Stomach (tissue), 4 donors: ENCODE measurements at regions not wholly inside any gene's neighbourhood (a gene's known extent, or its start where the extent isn't known, plus 50 kb on each side); places are given as distances from the start of the nearest gene placed in this dataset.

ENCODE experiments used
- CTCF ChIP-seq, 7 experiments: fragments of 450-650 bp in 4 of 7; fragments of 200-600 bp in 3 of 7; sonication (generic) in 3 of 7; IDR thresholded peaks; one replicate each; pipeline ENCODE4 v1.5.1; 2016 to 2019; ENCODE audit warnings: antibody characterized with exemption in 7 of 7, control low read depth in 2 of 7, mild to moderate bottlenecking in 1 of 7
- POLR2A ChIP-seq, 4 donors: fragments of 450-650 bp; IDR thresholded peaks; one replicate each; pipeline ENCODE4 v1.6.1; 2016; ENCODE audit warnings: antibody characterized with exemption in 4 of 4, control low read depth in 2 of 4, mild to moderate bottlenecking in 1 of 4, moderate library complexity in 1 of 4
- POLR2AphosphoS5 ChIP-seq, 3 donors: sonication (generic); formaldehyde crosslinking; IDR thresholded peaks; one replicate each; pipeline ENCODE4 v1.6.1; 2016; ENCODE audit warnings: antibody characterized with exemption in 3 of 3

GRCh38 chr13:106113796-106114195, 421.7 kb downstream of the EFNB2 start:
- TF ChIP-seq CTCF (IDR thresholded peaks at IDR 0.05), result no peak
- TF ChIP-seq POLR2AphosphoS5 (IDR thresholded peaks at IDR 0.05), result no peak
- TF ChIP-seq POLR2A (IDR thresholded peaks at IDR 0.05), result no peak
